ENCODE measurements at regions not wholly inside any gene's neighbourhood (a gene's known extent, or its start where the extent isn't known, plus 50 kb on each side); places are given as distances from the start of the nearest gene placed in this dataset.

GRCh38 chr13:30134578-30134977, 172.8 kb downstream of the KATNAL1 start:
- Mint-ChIP-seq H3K36me3 (ENCODE audit: low read depth) (no peaks in the 10 kb centered on the region), H3K9me3 (no peaks in the 10 kb centered on the region), H3K27ac (no peak overlapping the region), H3K4me3 (no peak overlapping the region), H3K27me3 (no peaks in the 10 kb centered on the region), H3K4me1 (peaks cover 11% of the 10 kb centered on the region)
- ATAC-seq (no peak), DNase-seq (no peak)

DNA sequence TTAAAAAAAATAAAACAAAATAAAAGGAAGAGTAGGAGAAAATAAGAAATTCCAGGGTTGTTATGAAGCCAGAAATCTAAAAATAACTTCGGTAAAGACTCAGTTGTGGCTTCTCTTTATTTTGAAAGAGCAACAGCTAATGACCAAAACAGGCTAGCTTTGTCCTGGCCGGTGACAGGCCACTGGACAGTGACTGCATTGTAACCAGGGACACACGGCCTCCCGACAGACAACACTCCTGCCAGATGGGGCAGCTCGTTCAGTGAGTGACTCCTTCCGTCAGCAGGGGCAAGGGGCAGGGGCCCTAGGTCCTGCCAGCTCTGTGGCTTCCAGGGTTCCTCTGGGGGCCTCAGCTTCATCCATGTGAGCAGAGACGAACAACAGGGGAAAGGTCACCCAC, 173.4 kb downstream of the KATNAL1 start:
- Mint-ChIP-seq H3K9me3 (no peaks in the 10 kb centered on the region), H3K4me3 (no peak overlapping the region), H3K36me3 (ENCODE audit: low read depth) (no peaks in the 10 kb centered on the region), H3K27me3 (no peaks in the 10 kb centered on the region), H3K4me1 (peaks cover 11% of the 10 kb centered on the region), H3K27ac (no peak overlapping the region)
- DNase-seq: no peak
- no peak for ATAC-seq

- H3K36me3 Mint-ChIP-seq (ENCODE audit: low read depth): no peaks in the 10 kb centered on the region
- H3K4me3 Mint-ChIP-seq: no peak overlapping the region
- ATAC-seq: no peak
Observed at GRCh38 chr13:30133554-30133912, 173.8 kb downstream of the KATNAL1 start.

DNA sequence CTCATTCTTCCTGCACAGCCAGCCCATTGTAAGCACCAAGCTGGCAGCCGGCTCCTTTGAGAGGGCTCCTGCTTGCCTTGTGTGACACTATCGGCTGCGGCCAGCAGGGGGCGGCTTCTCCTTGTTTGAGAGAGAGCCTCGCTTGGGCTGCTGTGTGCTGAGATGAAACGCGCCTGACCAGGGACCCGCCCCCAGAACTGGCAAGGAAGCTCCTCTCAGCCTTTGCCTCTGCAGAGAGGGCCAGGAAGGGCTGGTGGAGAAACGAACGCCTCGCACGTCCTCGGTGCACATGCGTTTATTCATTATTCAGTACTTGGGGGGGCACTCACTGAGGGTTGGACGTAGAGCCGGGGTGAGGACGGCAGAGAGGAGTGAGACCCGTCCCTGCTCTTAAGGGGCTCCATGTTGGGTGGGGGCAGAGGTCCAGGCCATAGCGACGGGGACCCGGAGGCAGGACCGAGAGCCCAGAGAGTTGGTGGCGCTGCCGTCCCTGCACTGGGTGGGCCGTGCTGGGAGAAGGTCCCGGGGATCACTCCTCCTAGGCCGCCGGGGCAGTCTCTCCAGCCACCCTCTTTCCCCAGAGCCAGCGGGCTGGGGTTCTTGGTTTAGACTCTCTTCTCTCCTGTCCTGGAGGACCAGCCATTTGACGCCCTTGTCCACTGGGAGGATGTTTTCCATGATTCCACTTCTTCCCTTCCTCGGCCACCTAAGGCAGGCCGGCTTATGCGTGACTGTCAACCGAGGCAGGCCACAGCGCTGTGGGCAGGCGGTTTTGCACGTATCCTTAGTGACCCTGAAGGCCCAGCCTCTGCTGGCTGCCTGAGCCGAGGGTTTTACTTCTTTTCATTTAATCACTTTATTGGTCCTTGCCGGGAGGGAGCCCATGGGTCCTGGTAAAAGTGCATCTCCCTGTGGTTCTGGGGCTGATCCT, 174.5 kb downstream of the KATNAL1 start:
- Mint-ChIP-seq H3K36me3 (ENCODE audit: low read depth) (no peaks in the 10 kb centered on the region), H3K4me1 (peaks cover 11% of the 10 kb centered on the region), H3K27ac (no peak overlapping the region), H3K9me3 (no peaks in the 10 kb centered on the region), H3K27me3 (no peaks in the 10 kb centered on the region), H3K4me3 (no peak overlapping the region)
- DNase-seq (peak; percentile 97), ATAC-seq (peak; percentile 97)

More at GRCh38 chr13:30133554-30133912, 173.8 kb downstream of the KATNAL1 start:
- no peak overlapping the region for H3K27ac Mint-ChIP-seq
- H3K27me3 Mint-ChIP-seq: no peaks in the 10 kb centered on the region
- H3K4me1 Mint-ChIP-seq: peaks cover 11% of the 10 kb centered on the region
- no peak for DNase-seq
- no peaks in the 10 kb centered on the region for H3K9me3 Mint-ChIP-seq

DNA sequence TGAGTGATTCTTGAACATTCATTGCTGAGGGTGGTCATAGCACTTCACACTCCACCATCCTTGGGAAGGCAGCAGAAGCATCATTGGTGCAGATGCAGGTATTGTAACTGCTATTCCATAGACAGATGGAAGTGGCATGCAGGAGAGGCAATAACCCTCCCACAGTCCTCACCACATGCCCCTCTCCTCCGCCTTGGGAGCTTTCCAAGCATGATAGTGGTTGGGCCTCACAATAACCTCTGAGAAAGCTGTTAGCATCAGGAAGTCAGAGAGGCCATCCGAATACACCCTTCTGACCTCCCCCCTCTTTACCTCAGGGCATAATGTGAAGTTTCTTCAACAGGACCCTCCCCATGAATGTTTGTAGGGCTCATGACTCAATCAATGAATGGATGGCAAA, 177.9 kb downstream of the KATNAL1 start:
- Mint-ChIP-seq H3K27me3 (no peaks in the 10 kb centered on the region), H3K9me3 (no peaks in the 10 kb centered on the region), H3K27ac (no peak overlapping the region), H3K4me1 (peaks cover 11% of the 10 kb centered on the region), H3K4me3 (no peak overlapping the region), H3K36me3 (ENCODE audit: low read depth) (no peaks in the 10 kb centered on the region)
- no peak for DNase-seq
- ATAC-seq: no peak

DNA sequence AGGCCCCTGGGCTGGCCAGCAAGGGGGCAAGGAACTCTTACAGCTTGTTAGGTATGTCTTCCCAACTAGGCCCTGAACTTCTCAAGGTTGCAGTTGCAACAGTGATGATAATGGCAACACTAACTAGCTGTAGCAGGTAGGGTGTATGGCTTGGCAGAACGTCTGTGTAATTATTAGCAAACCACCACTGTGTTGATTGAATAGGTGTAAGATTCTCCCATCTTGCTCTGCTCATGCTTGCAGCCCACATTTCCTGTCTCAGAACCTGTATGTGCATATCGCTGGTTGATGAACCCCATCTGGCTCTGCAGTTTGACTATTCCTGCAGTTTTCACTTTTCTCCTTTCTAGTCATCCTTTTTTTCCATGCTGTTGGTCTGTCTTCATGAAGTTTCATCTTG, 178.8 kb downstream of the KATNAL1 start:
- no peak overlapping the region for H3K4me3 Mint-ChIP-seq

GRCh38 chr13:30128095-30128494, 179.3 kb downstream of the KATNAL1 start:
- Mint-ChIP-seq H3K36me3 (ENCODE audit: low read depth) (no peaks in the 10 kb centered on the region), H3K9me3 (no peaks in the 10 kb centered on the region), H3K27ac (no peak overlapping the region), H3K4me1 (peaks cover 7% of the 10 kb centered on the region), H3K4me3 (no peak overlapping the region), H3K27me3 (no peaks in the 10 kb centered on the region)
- DNase-seq: no peak
- ATAC-seq: no peak

More for the DNA sequence above, 178.8 kb downstream of the KATNAL1 start:
- H3K4me1 Mint-ChIP-seq: peaks cover 11% of the 10 kb centered on the region
- H3K27me3 Mint-ChIP-seq: no peaks in the 10 kb centered on the region
- no peak for ATAC-seq
- H3K9me3 Mint-ChIP-seq: no peaks in the 10 kb centered on the region
- no peaks in the 10 kb centered on the region for H3K36me3 Mint-ChIP-seq (ENCODE audit: low read depth)
- no peak overlapping the region for H3K27ac Mint-ChIP-seq
- DNase-seq: no peak

DNA sequence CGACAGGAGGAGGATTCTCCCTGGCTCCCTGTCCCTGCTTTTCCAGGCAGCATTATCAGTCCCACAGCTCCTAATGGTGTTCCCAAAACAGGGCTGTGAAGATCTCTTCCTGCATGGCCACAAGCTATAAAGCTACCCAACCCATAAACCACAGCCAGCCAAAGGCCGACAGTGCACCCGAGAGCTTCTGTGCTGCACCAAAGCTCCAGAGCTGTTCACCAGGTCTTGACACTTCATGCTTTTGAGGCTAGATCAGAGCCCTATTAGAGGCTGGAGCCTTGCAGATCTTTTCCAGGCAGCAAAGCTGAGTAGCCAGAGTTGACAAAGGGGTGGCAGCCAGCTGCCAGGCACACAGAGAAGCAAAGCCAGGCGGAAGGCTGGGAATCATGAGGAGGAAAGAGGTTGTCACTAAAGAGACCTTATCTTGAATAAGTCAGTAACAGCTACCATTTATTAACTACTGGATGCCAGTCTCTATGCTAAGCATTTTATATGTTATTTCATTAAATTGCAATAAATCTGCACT, 180.4 kb downstream of the KATNAL1 start:
- Mint-ChIP-seq H3K36me3 (ENCODE audit: low read depth) (no peaks in the 10 kb centered on the region), H3K9me3 (no peaks in the 10 kb centered on the region), H3K4me3 (no peak overlapping the region), H3K27me3 (no peaks in the 10 kb centered on the region), H3K27ac (no peak overlapping the region), H3K4me1 (peaks cover 5% of the 10 kb centered on the region)
- ATAC-seq (no peak), DNase-seq (no peak)

DNA sequence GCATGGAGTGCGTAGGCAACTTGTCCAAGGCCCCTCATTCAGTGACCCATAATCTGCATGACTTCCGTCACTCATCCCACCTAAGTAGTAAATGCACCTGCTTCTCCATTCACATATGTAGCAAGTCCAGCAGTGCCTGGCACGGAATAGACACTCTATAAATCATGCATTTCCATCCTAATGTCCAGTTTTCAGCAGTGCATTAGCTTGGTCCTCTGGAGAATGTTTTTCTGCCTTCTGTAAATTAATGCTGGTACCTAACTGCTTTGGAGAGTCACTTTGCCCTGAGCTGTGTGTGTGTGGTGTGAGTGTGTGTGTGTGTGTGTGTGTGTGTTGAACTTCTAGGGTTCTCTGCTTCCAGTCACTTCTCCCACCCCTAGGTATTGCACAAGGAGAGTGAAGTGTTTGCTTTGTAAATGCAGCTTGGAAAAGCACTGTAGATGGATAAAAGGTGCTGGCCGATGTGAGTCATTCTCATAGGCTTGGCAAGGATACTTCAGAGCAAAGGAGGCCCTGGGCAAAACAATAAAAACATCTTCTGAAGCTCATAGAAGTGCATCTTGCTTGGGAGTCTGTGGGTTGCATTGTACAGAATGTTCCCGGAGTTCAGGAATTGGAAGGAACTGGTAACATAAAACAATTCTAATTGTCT, 181.8 kb downstream of the KATNAL1 start:
- no peak for ATAC-seq
- Mint-ChIP-seq H3K9me3 (no peaks in the 10 kb centered on the region), H3K27ac (no peak overlapping the region), H3K36me3 (ENCODE audit: low read depth) (no peaks in the 10 kb centered on the region), H3K4me1 (peaks cover 17% of the 10 kb centered on the region), H3K4me3 (no peak overlapping the region), H3K27me3 (no peaks in the 10 kb centered on the region)
- no peak for DNase-seq

DNA sequence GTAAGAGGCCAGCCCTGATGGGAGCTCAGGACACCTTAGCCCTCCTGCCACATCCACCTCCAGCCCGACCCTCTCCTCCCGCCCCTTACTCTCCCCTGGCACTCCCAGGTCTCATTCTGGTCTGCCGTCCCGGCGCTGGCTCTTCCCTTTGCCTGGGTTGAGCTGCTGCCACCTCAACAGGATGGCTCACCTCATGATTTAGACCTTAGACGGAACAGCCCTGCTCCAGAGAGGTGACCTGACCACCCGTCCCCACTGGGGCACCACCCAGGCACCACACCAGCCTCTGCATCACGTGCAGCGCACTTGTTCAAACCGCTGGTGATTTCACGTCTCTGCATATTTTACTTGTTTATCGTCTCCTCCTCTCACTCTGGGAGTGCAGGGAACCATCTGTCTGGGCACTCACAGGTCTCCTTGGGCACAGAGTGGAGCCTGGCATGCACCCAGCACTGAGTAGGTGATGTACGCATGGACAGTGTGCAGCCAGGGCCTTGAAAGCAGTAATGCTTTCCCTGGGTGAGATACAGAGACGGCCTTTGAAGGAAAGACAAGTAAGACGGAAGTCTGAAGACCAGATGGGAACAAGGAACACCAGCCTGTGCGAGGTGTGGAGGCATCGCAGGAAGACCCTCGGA, 183.1 kb downstream of the KATNAL1 start:
- Mint-ChIP-seq H3K36me3 (ENCODE audit: low read depth) (no peaks in the 10 kb centered on the region), H3K27me3 (no peaks in the 10 kb centered on the region), H3K4me3 (no peak overlapping the region)

DNA sequence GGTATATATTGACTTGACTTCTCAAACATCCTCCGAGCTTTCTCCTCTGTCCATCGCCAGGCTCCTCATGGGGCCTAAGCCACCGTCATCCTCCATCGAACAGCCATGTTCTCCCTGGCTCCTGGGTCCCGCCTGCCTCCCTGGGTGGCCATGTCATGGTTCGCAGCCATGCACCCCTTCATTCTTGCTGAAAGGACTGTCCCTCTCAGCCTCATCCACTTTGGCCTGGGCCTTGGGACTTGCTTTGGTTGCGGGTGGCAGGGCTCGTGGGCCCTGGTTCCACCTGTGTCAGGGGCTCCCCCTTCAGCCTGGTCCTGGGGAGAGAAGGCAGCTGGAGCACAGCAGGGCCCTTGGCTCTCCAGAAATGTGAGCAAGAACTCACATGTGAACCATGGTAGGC, 183.8 kb downstream of the KATNAL1 start:
- ATAC-seq (no peak), DNase-seq (no peak)
- Mint-ChIP-seq H3K27me3 (no peaks in the 10 kb centered on the region), H3K27ac (no peak overlapping the region), H3K4me1 (peaks cover 32% of the 10 kb centered on the region), H3K9me3 (no peaks in the 10 kb centered on the region), H3K36me3 (ENCODE audit: low read depth) (no peaks in the 10 kb centered on the region), H3K4me3 (no peak overlapping the region)

More for the DNA sequence above, 183.1 kb downstream of the KATNAL1 start:
- no peak for ATAC-seq
- no peaks in the 10 kb centered on the region for H3K9me3 Mint-ChIP-seq
- DNase-seq: no peak
- H3K4me1 Mint-ChIP-seq: peaks cover 29% of the 10 kb centered on the region
- H3K27ac Mint-ChIP-seq: no peak overlapping the region

GRCh38 chr13:30121666-30122065, 185.7 kb downstream of the KATNAL1 start:
- ATAC-seq: peak; percentile 44
- Mint-ChIP-seq H3K4me3 (no peak overlapping the region), H3K27ac (no peak overlapping the region), H3K4me1 (peaks cover 36% of the 10 kb centered on the region), H3K27me3 (no peaks in the 10 kb centered on the region), H3K36me3 (ENCODE audit: low read depth) (no peaks in the 10 kb centered on the region), H3K9me3 (no peaks in the 10 kb centered on the region)
- no peak for DNase-seq

- no peaks in the 10 kb centered on the region for H3K9me3 Mint-ChIP-seq
- H3K4me3 Mint-ChIP-seq: no peak overlapping the region
- ATAC-seq: no peak
- H3K36me3 Mint-ChIP-seq (ENCODE audit: low read depth): no peaks in the 10 kb centered on the region
- no peak for DNase-seq
- H3K27me3 Mint-ChIP-seq: no peaks in the 10 kb centered on the region
- H3K27ac Mint-ChIP-seq: no peak overlapping the region
- H3K4me1 Mint-ChIP-seq: peaks cover 36% of the 10 kb centered on the region
Observed at GRCh38 chr13:30121244-30121643, 186.1 kb downstream of the KATNAL1 start.

DNA sequence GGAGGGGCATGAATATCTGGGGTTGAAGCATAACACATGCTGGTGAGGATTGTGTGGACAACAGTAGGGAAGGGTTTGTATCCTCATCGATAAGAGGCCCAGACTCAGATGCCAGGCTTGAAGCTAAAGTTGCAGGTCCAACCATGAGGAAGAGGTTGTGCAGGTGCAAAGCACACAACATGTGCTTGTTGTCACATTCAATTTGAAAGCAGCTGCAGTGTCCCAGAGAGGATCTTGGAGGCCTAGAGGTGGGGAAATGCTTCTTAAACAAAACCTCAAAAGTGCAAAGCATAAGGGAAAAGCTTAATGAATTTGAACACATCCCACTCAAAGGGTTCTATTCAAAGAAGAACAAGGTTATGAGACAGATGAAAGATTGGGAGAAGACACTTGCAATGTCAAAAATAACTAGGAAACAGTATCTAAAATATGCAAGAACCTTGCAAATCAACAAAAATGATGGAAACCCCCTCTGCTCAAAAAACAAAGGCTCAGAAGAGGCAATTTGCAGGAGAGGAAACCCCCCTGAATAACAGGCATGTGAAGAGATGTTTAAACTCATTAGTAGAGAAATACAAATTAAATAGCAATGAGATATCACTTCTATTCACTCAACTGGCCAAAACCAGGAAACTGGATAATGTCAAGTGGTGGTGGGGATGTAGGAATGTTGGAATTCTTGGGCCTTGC, 187.1 kb downstream of the KATNAL1 start:
- no peaks in the 10 kb centered on the region for H3K36me3 Mint-ChIP-seq (ENCODE audit: low read depth)
- H3K4me3 Mint-ChIP-seq: no peak overlapping the region
- no peak overlapping the region for H3K27ac Mint-ChIP-seq
- ATAC-seq (no peak), DNase-seq (no peak)
- peaks cover 3% of the 10 kb centered on the region for H3K27me3 Mint-ChIP-seq
- no peaks in the 10 kb centered on the region for H3K9me3 Mint-ChIP-seq
- H3K4me1 Mint-ChIP-seq: peaks cover 36% of the 10 kb centered on the region

Data from activated naive CD8-positive, alpha-beta T cell treated with anti-CD3 and anti-CD28 coated beads, Interleukin-2, amount 50 U/mL, for 24 hours (primary cell).